HG03342 (cell line): ENCODE measurements at regions not wholly inside any gene's neighbourhood (a gene's known extent, or its start where the extent isn't known, plus 50 kb on each side); places are given as distances from the start of the nearest gene placed in this dataset.

Source experiments
- ATAC-seq: cut with Tn5 transposase; IDR thresholded peaks from one replicate; pipeline ENCODE4 v1.9.1; 2021; ENCODE audit warnings: mild to moderate bottlenecking, moderate library complexity; ENCODE audit not compliant: unreplicated experiment

DNA sequence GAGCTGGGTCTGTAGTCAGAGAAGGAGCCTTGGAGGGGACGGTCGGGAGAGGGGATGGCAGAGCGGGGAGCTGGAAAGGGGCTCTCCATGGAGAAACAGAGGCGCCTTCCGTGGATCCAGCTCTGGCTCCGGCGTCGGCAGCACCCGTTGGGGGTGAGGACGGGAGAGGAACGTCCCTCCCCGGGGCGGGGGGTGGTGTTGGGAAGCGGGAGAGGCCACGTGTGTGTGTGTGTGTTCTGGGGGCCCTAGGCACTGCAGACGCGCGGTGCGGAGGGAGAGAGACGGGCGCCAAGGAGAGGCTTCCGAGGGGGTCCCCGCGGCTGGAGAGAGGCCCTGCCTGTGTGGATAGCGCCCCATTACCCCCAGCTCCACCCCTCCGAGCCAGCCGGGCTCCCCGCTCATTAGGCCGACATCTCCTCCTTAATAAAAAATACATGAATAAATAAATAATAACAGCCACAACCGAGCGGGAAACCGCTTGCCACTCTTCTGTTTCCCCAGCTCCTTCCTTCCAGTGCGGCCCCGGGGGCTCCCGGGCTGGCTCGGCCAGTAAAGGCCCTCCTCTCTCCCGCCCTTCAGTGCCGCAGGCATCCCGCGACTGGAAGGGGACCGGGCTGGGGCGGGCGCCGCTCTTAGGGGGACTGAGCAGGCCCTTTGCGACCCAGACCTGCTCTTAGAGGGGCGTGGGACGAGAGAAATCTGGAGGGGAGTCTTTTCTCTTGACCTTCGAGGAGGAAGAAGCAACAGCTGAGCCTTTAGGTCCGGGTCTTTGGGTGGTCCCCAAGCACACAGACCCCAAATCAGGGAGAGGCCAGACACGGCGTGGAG, 71.3 kb upstream of the ARAP3 start:
- ATAC-seq: no peak

DNA sequence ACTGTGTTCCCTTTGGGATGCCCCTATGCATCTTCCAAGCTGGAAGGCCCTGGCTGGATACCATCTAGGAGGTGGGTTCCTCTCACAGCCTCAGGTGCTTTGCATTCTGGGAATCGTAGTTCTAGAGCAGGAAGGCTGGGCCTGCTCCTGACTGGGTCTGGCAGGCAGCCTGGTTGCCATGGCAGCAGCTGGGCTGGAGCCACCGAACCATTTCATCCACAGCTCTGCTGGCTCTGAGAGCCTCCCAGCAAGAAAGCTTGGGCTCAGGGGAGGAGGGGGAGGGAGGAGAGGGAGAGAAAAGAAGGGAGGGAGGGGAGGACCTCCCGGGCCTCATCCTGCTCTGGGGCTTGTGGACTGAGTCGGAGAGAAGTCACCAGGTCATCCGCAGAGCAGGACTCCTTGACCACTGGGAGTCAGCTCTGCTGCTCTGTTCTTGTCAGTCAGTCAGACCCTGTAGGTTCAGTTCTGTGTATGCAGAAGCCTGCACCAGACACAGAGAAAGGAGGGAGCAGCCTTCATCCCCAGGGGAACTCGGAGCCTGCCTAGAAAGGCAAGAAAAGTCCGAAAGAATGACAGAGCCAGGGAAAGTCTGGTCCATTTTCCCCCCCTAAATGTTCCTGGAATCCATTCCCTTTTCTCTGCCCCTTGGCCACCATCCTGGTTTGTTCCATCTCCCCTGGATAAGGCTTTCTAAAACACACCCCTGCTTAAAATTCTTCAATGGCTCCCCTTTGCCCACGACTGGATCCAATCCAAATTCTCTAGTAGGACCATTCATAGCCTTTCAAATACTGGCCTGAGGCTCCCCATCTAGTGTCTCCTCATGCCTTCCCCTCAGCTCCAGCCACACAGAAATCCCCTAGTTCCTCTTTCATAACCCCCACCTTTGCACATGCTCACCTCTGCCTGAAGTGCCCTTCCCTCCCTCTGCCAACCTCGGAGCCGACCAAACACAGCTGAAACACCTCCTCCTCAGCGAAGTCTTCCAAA, 65.4 kb upstream of the ARAP3 start:
- ATAC-seq: peak; percentile 85

DNA sequence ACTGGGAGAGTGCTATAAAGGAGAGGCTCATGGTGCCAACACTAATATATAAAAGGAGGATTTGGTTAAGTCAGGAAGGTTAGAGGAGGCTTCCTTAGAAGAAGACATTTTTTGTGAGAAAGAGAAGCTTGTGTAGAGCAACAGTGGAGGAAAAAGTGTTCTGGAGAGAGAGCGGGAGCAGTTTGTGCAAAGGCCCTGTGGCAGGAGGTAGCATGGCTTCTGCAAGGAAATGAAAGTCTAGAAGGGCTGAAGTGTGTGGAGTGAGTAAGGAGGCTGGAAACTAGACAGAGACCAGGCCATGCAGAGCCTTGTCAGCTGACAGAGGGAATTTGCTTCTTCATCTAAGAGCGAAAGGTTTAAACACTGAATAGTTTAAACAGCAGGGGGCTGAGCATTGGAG, 64.4 kb upstream of the ARAP3 start:
- no peak for ATAC-seq

DNA sequence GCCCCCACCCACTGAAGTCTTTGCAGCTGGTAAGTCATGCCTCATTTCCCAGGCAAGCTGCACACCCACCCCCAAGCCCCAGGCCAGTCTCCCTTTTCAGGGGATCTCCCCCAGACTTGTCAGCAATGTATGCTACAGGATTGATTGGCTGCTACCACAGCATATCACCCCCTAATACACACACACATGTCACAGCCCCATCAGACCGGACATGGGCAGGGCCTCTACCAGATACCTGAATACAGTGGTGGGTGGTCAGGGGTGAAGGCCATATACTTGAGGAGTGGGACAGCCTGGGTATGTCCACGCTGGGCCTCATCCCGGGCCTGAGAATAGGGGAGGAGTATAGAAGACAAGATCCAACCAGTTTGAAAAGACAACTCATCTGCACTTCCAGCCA, 63.4 kb upstream of the ARAP3 start:
- ATAC-seq: no peak

DNA sequence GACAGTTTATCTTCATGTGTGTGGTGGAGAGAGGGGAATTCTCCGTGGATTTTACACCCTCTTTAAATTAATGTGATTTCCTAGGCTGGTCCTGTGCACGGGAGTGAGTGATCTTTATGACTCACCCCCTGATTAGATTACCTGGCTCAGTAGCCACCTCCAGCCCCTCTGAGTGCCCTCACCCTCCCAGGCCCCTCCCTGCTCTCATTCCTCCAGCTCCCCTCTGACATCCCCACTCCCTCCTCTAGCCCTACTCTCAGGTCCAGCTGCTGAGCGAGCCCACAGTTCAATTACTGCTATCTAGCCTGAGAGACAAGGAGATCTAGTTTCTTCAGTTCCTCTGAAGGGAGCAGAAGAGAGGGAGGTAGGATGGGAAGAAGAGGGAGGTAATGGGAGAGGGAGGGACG, 61.8 kb upstream of the ARAP3 start:
- no peak for ATAC-seq

DNA sequence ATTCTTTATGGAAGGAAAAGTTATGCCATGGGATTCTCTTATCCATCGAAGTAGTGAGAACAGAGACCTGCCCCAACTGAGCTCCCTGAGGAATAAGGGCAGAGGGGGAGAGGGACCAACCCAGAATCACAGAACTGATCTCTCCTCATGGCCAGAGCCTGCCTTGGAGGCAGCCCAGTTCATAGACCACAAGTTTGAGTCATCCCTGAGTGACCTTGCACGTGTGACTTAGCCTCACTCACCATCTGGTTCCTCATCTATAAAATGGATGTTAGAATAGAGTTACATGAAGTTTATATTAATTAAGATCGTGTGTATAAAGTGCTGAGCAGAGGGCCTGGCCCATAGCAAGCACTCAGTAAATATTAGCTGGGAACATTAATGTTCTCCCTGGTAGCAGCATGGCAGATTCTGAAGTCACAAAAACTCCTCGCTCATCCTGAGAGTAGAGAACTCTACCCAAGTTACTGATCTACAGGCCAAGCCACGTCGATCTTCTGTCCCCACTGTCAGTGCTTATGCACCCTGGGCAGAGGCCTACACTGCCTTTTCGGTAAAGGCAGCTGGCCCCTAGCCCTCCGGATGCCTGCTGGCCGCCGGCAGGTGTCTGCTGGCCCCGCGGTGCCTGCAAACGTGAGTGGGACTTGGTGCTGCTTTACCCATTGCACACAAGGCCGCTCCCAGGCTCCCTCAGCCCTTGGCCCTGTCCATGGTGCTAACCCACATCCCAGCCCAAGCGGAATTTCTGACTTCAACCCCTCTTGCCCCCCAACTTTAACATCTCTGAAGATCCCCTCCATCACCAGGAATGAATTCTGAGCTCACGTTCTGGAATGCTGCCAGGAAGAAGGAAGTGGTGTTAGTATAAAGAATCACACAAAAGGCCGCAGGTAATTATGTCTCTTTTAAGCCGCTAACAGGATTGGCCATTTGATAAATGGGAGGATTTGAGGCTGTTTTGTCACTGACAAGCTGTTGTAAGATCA, 61.1 kb upstream of the ARAP3 start:
- ATAC-seq: no peak

DNA sequence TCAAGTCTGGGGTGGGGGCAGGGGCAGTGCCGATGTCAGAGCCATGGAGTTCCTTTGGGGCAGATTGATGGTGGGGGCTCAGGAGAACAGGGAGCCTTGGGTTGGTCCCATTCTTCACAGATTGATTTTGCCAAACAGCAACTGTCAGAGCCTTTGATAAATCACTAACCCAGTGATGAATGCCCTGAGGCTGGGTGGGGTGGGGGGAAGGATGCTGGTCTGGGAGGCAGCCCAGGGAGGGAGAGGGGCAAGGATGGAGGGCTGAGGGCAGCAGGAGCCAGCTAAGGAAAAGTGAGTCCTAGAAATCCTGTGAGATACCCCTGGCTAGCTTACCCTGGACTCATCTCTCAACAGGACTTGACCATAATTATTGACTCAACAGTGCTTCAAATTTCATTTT, 60.1 kb upstream of the ARAP3 start:
- ATAC-seq: no peak

DNA sequence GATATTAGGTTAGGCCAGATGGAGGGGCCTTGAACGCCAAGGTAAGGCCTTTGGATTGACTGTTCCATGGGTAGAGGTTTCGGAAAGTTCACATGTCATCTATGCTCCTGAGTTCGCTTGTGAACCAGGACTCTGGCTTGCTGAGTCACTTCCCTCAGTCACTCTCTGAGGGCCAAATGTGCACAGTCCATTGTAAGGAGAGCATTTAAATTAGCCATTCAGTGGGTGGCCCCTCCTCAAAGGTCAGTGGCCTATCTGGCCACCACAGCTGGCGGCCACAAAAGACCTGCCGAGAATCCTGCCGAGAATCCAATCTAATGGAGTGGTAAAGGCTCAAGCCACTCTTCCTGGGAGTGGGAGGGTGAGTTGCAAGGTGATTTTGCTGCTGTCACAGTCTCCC, 58.9 kb upstream of the ARAP3 start:
- no peak for ATAC-seq

DNA sequence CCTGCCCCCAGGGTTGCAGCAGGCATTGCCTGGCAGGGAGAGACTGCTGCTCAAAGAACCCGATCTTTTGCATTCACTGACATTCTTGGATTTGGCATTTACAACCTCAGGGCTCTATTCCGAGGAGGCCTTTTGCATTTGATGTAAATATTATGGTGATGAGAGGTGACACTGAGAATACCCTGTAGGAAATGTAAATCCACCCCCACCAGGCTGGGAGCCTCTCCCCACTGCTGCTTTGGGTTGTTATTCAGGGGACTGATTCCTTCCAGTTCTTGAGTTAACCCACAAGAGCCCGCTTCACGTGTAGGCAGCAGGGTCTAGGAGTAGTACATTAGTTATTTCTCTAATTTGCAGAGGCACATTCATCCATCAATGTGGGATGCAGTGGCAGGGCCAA, 55.5 kb upstream of the ARAP3 start:
- no peak for ATAC-seq

DNA sequence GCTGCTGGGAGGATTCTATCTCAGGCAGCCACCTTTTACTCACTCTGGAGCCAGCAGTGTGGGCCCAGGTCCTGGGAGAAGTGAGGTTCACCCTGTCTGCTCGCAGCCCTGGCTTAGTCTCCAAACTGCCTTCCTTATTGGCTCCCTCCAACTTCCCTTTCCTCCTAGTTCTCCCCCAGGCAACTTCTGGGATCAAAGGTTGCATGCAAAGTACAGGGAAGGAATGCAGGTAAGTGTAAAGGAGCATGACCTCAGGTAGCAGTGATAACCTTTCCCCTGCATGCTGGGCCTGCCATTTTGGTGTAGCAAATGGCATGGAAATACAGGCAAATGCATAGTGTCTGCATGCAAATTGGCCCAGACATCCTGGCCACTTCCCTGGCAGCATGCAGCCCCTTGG, 53.8 kb upstream of the ARAP3 start:
- no peak for ATAC-seq

DNA sequence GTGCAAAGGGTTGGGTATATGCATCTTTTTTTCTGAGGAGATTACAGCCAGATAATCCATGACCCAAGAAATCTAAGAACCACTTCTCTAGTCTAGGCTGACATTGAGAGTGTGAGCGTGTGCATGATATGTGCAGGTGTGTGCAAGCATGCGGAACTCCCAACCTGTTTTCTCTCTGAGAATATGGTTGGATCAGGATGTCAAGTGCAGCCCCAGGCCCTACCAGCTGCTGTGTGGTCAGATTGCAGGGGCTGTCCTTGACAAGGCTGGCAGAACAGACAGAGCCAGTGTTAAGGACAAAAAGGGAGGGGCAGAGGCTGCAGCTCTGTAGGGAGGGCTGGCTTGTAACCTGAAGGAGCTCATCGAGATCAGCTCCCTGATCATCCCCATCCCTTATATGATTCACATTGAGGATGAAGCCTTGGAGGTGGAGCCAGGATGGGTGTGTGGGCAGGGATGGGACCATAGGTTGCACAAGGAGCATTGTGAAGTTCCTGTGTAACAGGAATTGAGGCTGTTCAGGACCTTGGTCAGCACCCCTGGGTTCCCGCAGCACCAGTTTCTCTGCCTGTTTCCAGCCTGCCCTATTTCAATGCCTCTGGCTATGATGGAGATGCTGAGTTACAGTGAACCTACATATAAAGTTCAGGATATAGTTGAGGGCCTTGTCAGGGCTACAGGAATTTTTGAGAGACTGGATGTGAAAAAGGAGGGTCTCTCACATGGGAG, 52.6 kb upstream of the ARAP3 start:
- ATAC-seq: no peak

DNA sequence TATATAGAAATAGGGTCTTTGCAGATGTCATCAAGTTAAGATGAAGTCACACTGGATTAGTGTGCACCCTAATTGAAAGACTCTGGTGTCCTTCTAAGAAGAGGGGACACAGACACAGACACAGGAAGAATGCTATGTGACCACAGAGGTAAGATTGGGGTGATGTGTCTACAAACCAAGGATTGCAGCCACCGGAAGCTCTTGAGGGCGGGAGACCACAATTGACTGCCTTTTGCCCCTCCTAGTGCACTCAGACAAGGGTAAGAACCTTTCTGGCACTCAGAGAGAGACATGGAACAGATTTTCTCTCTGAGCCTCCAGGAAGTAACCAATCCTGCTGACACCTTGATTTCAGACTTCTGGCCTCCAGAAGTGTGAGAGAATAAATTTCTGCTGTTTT, 51.2 kb upstream of the ARAP3 start:
- ATAC-seq: no peak

DNA sequence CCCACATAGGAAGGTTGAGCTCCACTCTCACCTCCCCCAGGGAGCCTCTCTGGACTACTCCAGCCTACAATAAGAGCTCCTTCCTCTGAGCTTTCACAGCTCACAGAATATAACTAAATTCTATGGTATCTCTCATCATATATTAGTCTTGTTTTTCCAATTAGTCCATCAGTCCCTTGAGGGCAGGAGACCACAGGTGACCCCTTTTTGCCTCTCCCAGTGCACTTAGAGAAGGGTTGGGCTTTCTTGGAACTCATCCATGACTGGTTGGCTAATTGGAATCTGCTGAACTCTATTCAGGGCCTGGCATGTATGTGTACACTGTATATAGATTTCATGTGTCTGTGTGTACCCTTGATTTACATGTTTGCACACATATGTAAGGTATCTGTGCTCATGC, 50.4 kb upstream of the ARAP3 start:
- no peak for ATAC-seq
